KG1 (cell line): ENCODE measurements at regions not wholly inside any gene's neighbourhood (a gene's known extent, or its start where the extent isn't known, plus 50 kb on each side); places are given as distances from the start of the nearest gene placed in this dataset.
"Not testable (repeated sequence)": the region's sequence is repeated elsewhere in the genome, so short reads cannot be mapped to it uniquely, and the experiment has no call there.

Experiments used
- DNase-seq: peaks from one replicate; lab custom pipeline; 2025; lab: John Stamatoyannopoulos, UW

- DNase-seq = no peak
Measured at GRCh38 chr10:43931308-43931930, 282.7 kb upstream of the ZNF32 start.

- no peak for DNase-seq
Measured at GRCh38 chr10:43930777-43931176, 282.1 kb upstream of the ZNF32 start.

- DNase-seq = no peak
Measured at GRCh38 chr10:43930243-43930642, 281.6 kb upstream of the ZNF32 start.

GRCh38 chr10:43929122-43929521 is 280.4 kb upstream of the ZNF32 start:
- no peak for DNase-seq

- DNase-seq = no peak
Measured at GRCh38 chr10:43928425-43928968, 279.8 kb upstream of the ZNF32 start.

GRCh38 chr10:43926875-43927406 is 278.3 kb upstream of the ZNF32 start:
- DNase-seq = no peak

GRCh38 chr10:43926371-43926770 is 277.7 kb upstream of the ZNF32 start:
- no peak for DNase-seq

GRCh38 chr10:43925793-43926192 is 277.1 kb upstream of the ZNF32 start:
- DNase-seq = no peak

GRCh38 chr10:43923328-43923727 is 274.6 kb upstream of the ZNF32 start:
- no peak for DNase-seq

- no peak for DNase-seq
Measured at GRCh38 chr10:43922335-43923280, 273.9 kb upstream of the ZNF32 start.

GRCh38 chr10:43921881-43922280 is 273.2 kb upstream of the ZNF32 start:
- no peak for DNase-seq

- DNase-seq = no peak
Measured at GRCh38 chr10:43921478-43921877, 272.8 kb upstream of the ZNF32 start.

GRCh38 chr10:43920236-43920758 is 271.6 kb upstream of the ZNF32 start:
- not testable (repeated sequence) for DNase-seq

GRCh38 chr10:43913676-43914235 is 265.1 kb upstream of the ZNF32 start:
- no peak for DNase-seq

GRCh38 chr10:43912469-43912868 is 263.8 kb upstream of the ZNF32 start:
- DNase-seq = no peak

- DNase-seq = no peak
Measured at GRCh38 chr10:43906490-43906889, 257.8 kb upstream of the ZNF32 start.

GRCh38 chr10:43905512-43906236 is 257.0 kb upstream of the ZNF32 start:
- no peak for DNase-seq

GRCh38 chr10:43904844-43905243 is 256.2 kb upstream of the ZNF32 start:
- no peak for DNase-seq

GRCh38 chr10:43904301-43904700 is 255.6 kb upstream of the ZNF32 start:
- no peak for DNase-seq

- no peak for DNase-seq
Measured at GRCh38 chr10:43903451-43903850, 254.8 kb upstream of the ZNF32 start.

- no peak for DNase-seq
Measured at GRCh38 chr10:43902842-43903241, 254.2 kb upstream of the ZNF32 start.
